HG03520 (cell line): ENCODE measurements at regions not wholly inside any gene's neighbourhood (a gene's known extent, or its start where the extent isn't known, plus 50 kb on each side); places are given as distances from the start of the nearest gene placed in this dataset.

ENCODE experiments used
- ATAC-seq: cut with Tn5 transposase; IDR thresholded peaks from one replicate; pipeline ENCODE4 v1.9.1; 2021; ENCODE audit warnings: mild to moderate bottlenecking, moderate library complexity; ENCODE audit not compliant: unreplicated experiment

DNA sequence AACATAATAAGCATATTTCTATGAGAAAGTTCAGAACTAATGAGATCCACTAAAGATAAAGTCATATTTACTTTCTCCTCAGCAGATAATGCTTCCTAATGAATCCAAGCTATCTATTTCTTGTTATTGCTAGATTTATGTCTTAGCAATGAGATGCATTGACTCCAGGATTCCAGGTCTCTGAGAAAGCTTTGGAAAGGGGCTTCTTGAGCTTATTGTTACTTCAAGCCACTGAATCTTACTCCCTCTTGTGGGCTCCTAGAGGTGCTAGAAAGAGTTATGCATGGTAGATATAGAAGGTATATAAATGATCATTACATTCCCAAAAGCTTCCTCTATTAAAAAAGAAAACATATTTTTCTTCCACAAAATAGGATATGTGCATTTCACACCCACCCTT, 246.4 kb upstream of the ADAMTS5 start:
- no peak for ATAC-seq

DNA sequence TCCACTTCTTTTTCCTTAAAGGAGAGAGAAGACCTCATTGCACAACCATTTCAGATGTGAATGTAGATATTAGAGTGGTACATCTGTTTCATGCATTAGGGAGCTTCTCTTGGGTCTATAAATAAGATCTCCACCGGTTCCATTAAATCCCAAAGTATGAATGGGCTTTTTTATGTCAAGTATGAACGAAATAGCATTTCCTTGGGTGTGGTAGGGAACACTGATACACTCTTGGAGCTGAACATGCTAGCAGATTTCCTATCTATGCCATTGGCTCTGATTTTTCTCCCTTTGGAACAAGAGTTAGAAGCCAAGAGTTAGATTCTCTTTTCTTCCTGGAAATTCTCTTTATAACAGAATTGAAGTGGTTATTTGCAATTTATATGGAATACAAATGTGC, 245.6 kb upstream of the ADAMTS5 start:
- no peak for ATAC-seq

DNA sequence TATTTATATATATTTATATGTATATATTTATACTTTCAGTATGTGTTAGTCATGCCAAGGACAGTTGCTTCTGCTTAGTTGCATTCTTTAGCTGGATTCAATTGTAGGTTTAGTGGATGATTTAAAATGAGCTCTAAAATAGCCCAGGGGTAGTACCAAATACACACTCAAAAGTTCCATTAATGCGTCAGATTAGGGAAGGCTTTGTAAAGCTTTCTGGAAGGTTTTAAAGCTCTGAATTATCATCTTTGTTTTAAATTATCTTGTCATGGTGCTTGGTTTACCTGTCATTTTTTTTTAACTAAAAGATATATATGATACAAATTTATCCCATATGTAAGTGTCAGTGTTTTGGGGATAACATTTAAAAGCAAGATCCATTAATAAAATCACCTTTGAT, 242.7 kb upstream of the ADAMTS5 start:
- no peak for ATAC-seq

DNA sequence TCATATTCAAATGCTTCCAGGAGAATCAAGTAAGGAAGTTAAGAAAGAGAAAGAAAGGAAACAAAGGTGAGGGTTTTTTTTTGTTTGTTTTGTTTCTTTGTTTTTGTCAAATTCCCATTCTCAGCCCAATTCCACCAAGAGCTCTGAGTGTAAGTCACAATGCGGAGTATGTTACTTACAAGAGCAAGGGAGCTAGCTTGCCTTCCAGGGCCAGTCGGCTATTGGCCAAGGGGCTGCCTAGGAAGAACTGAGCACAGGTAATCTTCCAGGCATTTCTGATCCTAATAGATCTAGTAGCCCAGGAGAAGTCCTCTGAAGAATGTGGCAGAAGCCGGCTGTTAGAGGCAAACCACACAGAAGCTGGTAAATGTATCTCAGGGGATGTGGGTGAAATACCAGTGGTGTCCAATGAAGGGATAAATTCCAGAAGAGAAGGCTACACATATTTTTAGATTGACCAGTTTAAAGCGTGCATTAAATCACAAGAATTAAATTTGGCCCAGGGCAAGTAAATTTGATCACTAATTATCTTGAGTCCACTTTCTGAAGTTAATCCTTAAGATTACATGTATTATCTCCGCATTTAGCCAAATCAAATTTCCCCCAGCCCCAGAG, 239.6 kb upstream of the ADAMTS5 start:
- ATAC-seq: no peak

DNA sequence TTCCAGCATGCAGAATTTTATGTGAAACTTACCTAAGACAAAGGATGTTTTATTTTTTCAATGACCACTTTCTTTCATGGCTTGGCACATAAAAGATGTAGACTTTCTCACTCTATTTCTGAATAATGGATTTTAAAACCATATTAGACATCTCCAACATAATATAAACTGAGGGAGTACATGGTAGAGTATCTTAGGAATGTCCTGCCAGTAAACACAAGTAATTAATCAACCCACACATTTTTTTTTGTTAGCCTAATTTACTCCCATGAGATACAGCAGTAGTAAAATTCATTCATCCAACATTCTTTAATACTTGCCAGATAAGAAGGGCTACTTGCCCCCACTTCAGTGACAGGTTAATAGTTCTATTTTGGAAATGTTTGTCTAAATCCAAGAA, 235.4 kb upstream of the ADAMTS5 start:
- ATAC-seq: no peak

DNA sequence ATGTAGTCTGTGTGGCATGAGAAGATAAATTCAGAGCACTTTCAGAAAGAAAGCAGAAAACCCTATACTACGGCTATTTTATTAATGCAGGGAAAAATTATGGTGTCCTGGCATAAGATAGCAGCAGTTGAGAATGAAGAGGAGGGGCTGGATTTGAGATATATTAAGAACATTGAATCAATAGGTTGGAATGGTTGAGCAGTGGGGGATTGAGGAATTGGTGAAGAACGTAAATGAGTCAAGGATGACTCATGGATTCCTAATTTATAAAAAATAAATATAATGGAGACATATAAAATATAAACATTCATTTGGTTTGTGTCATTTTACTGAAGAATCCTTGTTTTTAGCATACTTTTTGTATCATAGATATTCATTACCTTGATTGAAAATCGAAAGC, 234.3 kb upstream of the ADAMTS5 start:
- no peak for ATAC-seq

DNA sequence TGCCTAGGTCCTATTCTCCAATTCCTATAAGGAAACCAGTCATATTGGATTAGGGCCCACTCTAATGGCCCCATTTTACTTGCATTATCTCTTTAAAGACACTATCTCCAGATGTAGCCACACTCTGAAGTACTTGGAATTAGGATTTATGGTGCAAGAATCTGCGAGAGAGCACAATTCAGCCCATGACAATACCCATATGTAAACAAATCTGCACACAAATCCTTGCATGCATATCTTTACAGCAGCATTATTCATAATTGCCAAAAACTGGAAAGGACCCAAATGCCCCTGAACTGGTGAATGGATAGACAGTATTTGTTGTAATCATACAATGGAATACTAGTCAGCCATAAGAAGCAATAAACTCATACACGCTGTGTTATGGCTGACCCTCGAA, 229.8 kb upstream of the ADAMTS5 start:
- ATAC-seq: no peak

DNA sequence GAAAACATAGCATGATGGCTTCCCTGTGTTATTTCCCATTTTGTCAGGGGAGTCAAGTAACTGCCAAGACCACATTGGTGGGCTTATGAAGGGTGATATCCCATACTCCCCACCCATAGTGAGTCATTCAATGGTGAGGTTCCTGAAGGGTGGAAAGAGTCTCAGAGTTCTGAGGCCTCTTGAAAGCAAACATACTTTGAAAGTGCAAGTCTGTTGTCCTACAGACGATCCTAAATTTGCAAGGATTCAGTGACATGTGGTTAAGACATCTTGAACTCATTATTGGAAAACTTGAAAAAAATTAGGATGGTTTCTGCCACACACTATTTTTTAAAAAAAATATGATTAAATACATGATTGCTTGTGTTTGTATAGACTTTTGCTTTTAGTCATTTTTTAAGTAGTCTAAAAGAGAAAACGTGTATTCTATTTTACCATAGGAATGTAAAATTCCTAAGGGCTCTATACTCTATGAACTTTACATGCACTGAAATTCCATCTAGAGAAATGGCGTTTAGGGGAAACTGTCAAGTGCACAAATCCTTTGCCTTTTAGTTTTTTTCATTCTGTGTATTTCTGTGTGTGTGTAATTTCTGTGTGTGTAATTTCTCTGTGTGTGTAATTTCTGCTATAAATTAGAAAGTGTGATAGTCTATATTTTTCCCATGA, 225.5 kb upstream of the ADAMTS5 start:
- ATAC-seq: no peak

DNA sequence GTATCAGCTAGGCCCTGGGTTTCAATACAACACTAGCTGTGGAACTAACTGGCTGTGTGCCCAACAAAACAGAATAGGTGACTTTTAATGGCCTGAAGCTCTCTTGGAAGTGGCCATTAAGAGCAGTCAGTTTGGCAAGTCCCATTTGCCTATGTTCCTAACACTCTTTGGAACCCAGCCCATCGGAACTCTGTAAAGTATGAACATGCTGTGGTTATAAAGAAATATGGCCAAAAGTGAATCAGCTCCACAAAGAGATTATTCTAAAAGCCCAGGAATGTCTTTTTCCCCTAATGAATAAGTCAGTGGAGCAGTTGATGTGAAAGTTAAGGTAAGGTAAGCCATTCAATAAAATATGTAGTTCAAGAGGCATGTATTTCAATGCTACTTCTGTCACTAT, 223.7 kb upstream of the ADAMTS5 start:
- ATAC-seq: no peak

DNA sequence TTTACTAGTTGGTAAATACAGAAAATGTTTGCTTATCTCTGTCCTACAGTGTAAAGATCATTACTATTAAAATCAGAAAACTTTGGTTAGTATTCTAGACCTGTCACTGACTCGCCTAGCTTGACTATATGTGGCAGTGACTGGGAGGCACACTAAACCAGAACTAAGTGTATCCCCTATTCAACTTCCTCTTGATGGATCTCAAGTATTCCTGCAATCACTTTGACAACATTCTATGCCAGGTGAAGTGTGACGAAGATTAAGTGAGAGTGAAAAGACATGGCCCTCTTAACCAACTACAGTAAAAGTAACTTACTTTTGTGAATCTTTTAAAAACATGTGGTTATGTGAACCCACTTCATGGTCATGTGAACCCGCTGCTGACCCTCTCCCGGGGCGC, 223.0 kb upstream of the ADAMTS5 start:
- no peak for ATAC-seq

DNA sequence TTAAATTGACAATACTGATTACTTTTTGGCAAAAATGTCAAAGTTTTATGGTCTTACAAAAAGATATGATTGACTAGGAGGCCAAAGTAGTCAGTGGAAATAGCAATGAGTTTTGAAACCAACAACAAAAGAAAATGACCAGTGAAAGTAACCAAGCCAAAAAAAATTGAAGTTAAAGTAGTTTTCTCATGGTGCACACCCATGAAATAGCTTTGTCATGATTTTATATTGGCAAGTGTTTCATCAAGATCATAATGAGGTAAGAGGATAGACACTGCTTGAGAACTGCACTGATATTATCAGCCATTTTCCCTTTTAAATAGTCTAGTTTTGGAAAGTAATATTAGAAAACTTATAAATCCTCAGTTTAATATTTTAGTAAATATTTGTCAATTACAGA, 206.2 kb upstream of the ADAMTS5 start:
- ATAC-seq: no peak

DNA sequence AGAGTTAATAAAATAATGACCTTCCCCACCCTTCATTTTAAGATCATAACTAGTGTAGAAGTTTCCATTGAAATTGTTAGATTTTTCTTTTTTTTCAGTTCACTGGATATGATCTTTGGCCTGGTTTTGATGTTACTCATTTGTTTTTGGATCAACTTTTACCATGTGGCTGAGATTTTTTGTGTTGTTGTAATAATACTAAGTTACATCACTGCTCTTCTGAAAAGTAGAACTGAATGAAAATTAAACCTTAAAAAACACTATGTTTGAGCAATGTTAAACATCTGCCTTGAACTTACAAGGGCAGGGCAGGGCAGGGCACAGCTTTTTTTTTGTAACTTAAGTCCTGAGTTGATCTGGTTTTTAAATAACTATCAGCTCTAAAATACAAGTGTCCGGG, 204.8 kb upstream of the ADAMTS5 start:
- ATAC-seq: no peak

DNA sequence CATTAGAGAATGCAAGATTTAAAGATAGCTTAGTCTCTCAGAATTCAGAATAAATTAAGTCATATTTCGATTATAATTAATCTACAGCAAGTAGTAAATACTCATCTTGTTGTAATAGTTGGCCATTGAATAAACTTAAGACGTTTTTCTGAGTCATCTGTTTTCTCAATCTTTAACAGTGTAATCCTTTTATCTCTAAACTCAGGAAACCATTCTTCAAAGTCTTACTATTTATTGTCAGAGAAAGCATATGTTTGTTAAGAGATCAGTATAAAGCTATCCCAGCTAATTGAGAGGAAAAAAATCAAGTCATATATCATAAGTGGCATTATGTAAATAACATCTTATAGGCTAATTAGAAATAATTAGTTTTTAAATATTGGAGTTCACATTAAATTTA, 201.2 kb upstream of the ADAMTS5 start:
- no peak for ATAC-seq

DNA sequence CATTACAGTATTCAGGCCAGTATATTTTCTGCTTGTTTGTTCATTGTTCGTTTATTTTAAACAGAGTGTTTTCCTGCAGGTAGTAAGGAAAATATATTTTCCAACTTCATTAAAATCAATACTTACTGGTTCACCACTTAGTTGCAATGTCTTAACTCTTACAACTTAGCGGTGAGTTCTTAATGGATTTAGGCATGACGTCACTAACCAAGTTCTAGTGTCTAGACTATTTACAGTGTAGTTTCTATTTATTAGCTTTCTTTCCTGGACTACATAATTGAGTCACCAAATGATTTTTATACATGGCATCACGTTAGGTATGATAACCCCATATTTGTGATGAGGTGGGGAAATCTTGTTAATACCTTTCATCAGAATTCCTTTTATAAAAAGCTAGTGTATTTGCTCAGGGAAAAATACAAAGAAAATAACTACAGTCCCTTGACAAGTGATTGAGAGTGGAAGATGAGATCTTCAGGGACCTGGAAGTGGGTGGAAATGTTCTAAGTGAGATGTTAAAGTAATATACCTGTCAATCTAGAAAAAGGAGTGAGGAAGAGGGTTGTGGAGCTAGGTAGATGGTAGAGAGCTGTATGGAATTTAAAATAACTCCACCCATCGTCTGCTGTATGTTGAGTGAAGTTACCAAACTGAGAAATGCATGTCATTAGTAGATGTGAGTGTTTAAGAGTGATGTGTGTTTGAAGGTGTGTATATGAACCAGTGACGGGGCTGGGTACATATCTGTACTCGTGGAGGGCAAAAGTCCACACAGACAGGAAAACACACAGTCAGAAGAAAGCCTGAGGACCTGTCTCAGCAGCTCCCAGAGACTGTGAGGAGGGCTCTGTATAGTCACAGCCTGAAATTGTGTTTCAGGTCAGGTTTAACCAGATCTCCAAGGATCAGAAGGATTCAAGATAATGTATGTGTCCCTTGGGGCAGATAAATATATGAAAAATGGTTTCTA, 197.6 kb upstream of the ADAMTS5 start:
- ATAC-seq: no peak

DNA sequence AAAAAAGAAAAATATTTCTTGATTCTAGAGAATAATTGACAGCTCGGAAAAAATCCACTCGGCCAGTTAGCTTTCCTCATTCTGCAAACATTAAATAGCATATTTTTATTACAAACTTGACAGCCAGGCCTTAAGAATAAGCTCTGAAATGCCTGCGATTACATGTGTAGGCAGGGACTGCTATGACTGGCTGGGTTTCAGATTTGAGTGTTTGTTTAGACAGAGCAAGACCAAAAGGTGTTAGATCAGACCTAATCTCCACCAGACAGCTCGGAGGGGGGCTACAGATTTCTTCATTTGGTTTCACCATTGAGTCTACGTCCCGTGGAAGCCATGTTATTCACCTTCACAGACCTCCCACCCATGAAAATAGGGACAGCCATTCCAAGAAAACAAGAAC, 192.1 kb upstream of the ADAMTS5 start:
- no peak for ATAC-seq

DNA sequence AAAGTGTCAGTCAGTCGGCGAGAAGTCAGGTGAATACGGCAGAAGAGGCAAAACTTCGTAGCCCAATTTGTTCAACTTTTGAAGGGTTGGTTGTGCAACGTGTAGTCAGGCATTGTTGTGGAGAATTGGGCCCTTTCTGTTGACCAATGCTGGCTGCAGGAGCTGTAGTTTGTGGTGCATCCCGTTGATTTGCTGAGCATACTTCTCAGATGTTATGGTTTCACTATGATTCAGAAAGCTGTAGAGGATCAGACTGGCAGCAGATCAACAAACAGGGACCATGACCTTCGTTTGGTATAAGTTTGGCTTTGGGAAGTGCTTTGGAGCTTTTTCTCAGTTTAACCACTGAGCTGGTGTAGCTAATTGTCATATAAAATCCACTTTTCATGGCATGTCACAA, 190.2 kb upstream of the ADAMTS5 start:
- no peak for ATAC-seq

DNA sequence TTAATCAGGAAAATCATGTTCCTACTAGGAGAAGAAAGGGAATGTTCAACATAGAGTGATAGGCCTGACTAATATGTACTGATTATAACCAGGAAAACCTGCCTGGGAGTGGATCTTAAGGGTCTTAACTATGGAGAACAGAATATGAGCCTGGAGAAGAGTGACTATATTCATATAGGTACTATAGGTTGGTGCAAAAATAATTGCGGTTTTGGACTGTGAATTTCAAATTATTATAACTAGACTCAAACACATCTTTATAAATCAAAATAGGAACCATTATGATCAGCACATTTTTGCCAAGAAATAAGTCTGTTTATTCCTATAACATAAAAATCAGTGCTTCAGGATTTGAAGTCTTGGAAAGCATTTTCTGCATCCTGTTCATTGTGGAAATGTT, 189.8 kb upstream of the ADAMTS5 start:
- ATAC-seq: no peak

DNA sequence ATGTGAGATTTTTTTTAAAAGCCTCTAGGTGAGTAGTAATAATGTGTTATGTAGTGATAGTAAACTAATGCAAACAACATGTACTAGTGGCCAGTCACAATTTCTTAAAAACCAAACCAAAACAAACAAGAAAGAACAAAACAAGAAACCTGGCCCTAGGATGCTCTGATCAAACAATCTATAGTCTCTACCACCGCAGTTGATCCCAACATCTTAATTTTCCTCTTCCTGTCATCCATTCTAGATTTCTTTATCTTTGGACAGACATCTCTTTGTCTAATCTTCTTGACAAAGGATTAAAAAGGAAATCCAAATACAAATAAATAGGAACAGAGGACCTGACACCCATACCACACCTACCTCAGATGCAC, 188.2 kb upstream of the ADAMTS5 start:
- ATAC-seq: no peak

DNA sequence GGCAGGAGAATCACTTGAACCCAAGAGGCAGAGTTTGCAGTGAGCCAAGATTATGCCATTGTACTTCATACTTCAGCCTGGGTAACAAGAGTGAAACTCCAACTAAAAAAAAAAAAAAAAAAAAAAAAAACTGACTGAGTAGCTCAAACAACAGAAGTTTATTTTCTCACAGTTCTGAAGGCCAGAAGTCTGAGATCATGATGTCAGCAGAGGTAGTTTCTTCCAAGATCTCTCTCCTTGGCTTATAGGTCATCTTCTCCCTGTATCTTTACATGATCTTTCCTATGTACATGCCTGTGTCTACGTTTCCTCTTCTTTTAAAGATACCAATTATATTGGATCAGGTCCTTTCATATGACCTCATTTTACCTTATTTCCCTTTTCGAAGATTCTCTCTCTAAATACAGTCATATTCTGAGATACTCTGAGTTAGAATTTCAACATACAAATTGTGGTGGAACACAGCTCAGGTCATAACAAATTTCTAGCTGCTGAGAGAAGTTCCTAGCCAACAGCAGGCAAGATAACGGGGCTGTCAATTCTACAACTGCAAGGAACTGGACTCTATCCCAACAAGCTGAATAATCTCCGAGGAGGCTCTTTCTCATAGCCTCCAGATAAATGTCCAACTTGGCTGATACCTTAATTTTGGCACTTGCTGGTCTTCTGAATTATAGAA, 187.7 kb upstream of the ADAMTS5 start:
- no peak for ATAC-seq

DNA sequence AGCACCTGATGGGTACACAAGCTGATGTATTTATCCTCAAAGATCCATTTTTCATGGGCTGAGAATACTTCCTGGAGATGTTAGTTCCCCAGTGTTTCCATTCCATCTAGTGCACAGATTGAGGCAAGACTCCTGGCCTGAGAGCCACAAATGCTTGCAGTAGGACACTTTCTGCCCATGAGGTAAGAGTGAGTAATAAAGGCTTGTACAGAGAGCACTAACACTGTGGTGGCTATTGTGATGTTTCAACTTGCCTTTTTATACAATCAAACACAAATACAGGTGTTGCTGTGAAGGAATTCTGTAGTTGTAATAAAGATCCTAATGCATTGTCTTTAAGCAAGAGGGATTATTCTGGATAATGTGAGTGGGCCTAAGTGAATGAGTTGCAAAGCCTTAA, 186.1 kb upstream of the ADAMTS5 start:
- ATAC-seq: no peak

DNA sequence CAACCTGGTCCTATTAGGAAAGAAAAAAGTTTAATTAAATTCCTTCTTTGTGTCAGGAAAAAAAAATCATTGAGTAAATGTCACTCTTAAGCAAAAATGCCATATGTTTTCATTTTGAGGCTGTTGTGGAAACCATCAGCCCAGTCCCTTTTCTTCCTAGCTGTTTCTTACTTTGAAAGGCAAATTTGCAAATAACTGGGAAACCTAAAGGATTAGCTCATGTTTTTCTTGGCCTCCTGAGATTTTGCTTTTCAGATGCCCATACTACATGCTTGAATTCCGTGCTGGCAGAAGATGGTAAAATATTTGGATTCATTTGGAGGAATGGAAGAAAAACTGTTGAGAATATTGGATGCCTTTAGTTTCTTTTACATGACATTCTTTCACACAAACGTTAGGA, 182.1 kb upstream of the ADAMTS5 start:
- ATAC-seq: no peak

DNA sequence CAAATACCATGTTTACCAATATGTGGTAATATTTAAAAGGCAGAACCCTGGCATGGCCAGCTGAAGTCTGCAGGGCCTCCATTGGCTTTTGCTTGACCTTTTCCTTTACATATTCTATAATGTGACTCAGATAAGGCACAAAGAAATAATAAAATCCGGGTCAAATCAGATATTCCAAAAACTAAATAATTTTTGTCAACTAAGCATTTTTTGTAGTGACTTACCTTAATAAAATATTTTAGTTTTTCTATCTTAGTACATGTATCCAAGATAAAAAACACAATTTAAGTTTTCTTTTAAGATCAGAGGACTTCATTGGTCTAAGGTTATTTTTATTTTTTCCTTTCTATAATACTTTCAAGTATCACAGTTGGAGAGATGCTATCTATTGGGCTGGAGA, 179.4 kb upstream of the ADAMTS5 start:
- no peak for ATAC-seq
